ENCODE measurements at regions not wholly inside any gene's neighbourhood (a gene's known extent, or its start where the extent isn't known, plus 50 kb on each side); places are given as distances from the start of the nearest gene placed in this dataset.
"Not testable (repeated sequence)": the region's sequence is repeated elsewhere in the genome, so short reads cannot be mapped to it uniquely, and the experiment has no call there.

GRCh38 chr18:70645971-70646370, 357.1 kb downstream of the SOCS6 start:
- no peak for FAIRE-seq

- no peak for FAIRE-seq
Measured at GRCh38 chr18:70643812-70644211, 355.0 kb downstream of the SOCS6 start.

GRCh38 chr18:70641156-70641775, 352.4 kb downstream of the SOCS6 start:
- no peak for FAIRE-seq

- no peak for FAIRE-seq
Measured at GRCh38 chr18:70640336-70640887, 351.6 kb downstream of the SOCS6 start.

GRCh38 chr18:70636991-70637390, 348.1 kb downstream of the SOCS6 start:
- FAIRE-seq, result no peak

- no peak for FAIRE-seq
Measured at GRCh38 chr18:70634576-70635147, 345.8 kb downstream of the SOCS6 start.

- FAIRE-seq, result no peak
Measured at GRCh38 chr18:70627182-70627802, 338.4 kb downstream of the SOCS6 start.

- FAIRE-seq, result no peak
Measured at GRCh38 chr18:70622622-70623419, 334.0 kb downstream of the SOCS6 start.

GRCh38 chr18:70621710-70622109, 332.9 kb downstream of the SOCS6 start:
- no peak for FAIRE-seq

GRCh38 chr18:70620837-70621612, 332.2 kb downstream of the SOCS6 start:
- no peak for FAIRE-seq

- no peak for FAIRE-seq
Measured at GRCh38 chr18:70617020-70617763, 328.3 kb downstream of the SOCS6 start.

- no peak for FAIRE-seq
Measured at GRCh38 chr18:70600225-70600925, 311.5 kb downstream of the SOCS6 start.

- no peak for FAIRE-seq
Measured at GRCh38 chr18:70598406-70598805, 309.6 kb downstream of the SOCS6 start.

- FAIRE-seq, result no peak
Measured at GRCh38 chr18:70582981-70583380, 294.1 kb downstream of the SOCS6 start.

GRCh38 chr18:70578480-70578879, 289.6 kb downstream of the SOCS6 start:
- no peak for FAIRE-seq

GRCh38 chr18:70577023-70577420, 288.2 kb downstream of the SOCS6 start:
- no peak for FAIRE-seq

- FAIRE-seq, result no peak
Measured at GRCh38 chr18:70576276-70577022, 287.6 kb downstream of the SOCS6 start.

- not testable (repeated sequence) for FAIRE-seq
Measured at GRCh38 chr18:70574951-70575350, 286.1 kb downstream of the SOCS6 start.

GRCh38 chr18:70569647-70570046, 280.8 kb downstream of the SOCS6 start:
- FAIRE-seq, result not testable (repeated sequence)

- FAIRE-seq, result no peak
Measured at GRCh38 chr18:70559446-70559845, 270.6 kb downstream of the SOCS6 start.

All from endometrium (tissue), 2 donors.